ENCODE measurements at regions not wholly inside any gene's neighbourhood (a gene's known extent, or its start where the extent isn't known, plus 50 kb on each side); places are given as distances from the start of the nearest gene placed in this dataset.

GRCh38 chr3:8143186-8143585, 358.4 kb upstream of the LMCD1 start:
- Histone ChIP-seq H3K9me3 (ENCODE audit: control insufficient read depth in 5 of 5, low read length in 5 of 5) (no peaks in the 10 kb centered on the region), H3K36me3 (ENCODE audit: control insufficient read depth in 5 of 5, insufficient read depth in 5 of 5, low read length in 5 of 5) (no peaks in the 10 kb centered on the region), H3K4me3 (ENCODE audit: low read depth in 1 of 5, low read length in 5 of 5) (no peak overlapping the region), H3K27ac (ENCODE audit: low read depth, low read length) (no peak overlapping the region), H3K4me1 (ENCODE audit: control insufficient read depth in 5 of 5, insufficient read depth in 5 of 5, low read length in 5 of 5) (peaks cover 0 to 3% (median 0%) of the 10 kb centered on the region in 5 donors), H3K27me3 (ENCODE audit: control insufficient read depth in 5 of 5, insufficient read depth in 4 of 5, low read length in 5 of 5) (no peaks in the 10 kb centered on the region), H3K9ac (ENCODE audit: low read length in 5 of 5) (no peak overlapping the region)

GRCh38 chr3:8145661-8146060, 356.0 kb upstream of the LMCD1 start:
- no peak overlapping the region for H3K4me3 ChIP-seq (ENCODE audit: low read depth in 1 of 5, low read length in 5 of 5)
- H3K27me3 ChIP-seq (ENCODE audit: control insufficient read depth in 5 of 5, insufficient read depth in 4 of 5, low read length in 5 of 5): no peaks in the 10 kb centered on the region
- H3K9ac ChIP-seq (ENCODE audit: low read length in 5 of 5): no peak overlapping the region

GRCh38 chr3:8147711-8148110, 353.9 kb upstream of the LMCD1 start:
- no peak overlapping the region for H3K9ac ChIP-seq (ENCODE audit: low read length in 5 of 5)
- no peak overlapping the region for H3K4me3 ChIP-seq (ENCODE audit: low read depth in 1 of 5, low read length in 5 of 5)

More at GRCh38 chr3:8145661-8146060, 356.0 kb upstream of the LMCD1 start:
- H3K36me3 ChIP-seq (ENCODE audit: control insufficient read depth in 5 of 5, insufficient read depth in 5 of 5, low read length in 5 of 5): no peaks in the 10 kb centered on the region
- peaks cover 0 to 3% (median 0%) of the 10 kb centered on the region in 5 donors for H3K4me1 ChIP-seq (ENCODE audit: control insufficient read depth in 5 of 5, insufficient read depth in 5 of 5, low read length in 5 of 5)
- no peaks in the 10 kb centered on the region for H3K9me3 ChIP-seq (ENCODE audit: control insufficient read depth in 5 of 5, low read length in 5 of 5)
- no peak overlapping the region for H3K27ac ChIP-seq (ENCODE audit: low read depth, low read length)

GRCh38 chr3:8152821-8153418, 348.7 kb upstream of the LMCD1 start:
- Histone ChIP-seq H3K9ac (ENCODE audit: low read length in 5 of 5) (no peak overlapping the region), H3K27me3 (ENCODE audit: control insufficient read depth in 5 of 5, insufficient read depth in 4 of 5, low read length in 5 of 5) (no peaks in the 10 kb centered on the region), H3K36me3 (ENCODE audit: control insufficient read depth in 5 of 5, insufficient read depth in 5 of 5, low read length in 5 of 5) (no peaks in the 10 kb centered on the region), H3K27ac (ENCODE audit: low read depth, low read length) (no peak overlapping the region), H3K9me3 (ENCODE audit: control insufficient read depth in 5 of 5, low read length in 5 of 5) (no peaks in the 10 kb centered on the region), H3K4me3 (ENCODE audit: low read depth in 1 of 5, low read length in 5 of 5) (no peak overlapping the region), H3K4me1 (ENCODE audit: control insufficient read depth in 5 of 5, insufficient read depth in 5 of 5, low read length in 5 of 5) (peaks cover 0 to 4% (median 0%) of the 10 kb centered on the region in 5 donors)

More at GRCh38 chr3:8147711-8148110, 353.9 kb upstream of the LMCD1 start:
- H3K27ac ChIP-seq (ENCODE audit: low read depth, low read length): no peak overlapping the region
- H3K9me3 ChIP-seq (ENCODE audit: control insufficient read depth in 5 of 5, low read length in 5 of 5): no peaks in the 10 kb centered on the region
- H3K4me1 ChIP-seq (ENCODE audit: control insufficient read depth in 5 of 5, insufficient read depth in 5 of 5, low read length in 5 of 5): peaks cover 0 to 3% (median 0%) of the 10 kb centered on the region in 5 donors
- H3K36me3 ChIP-seq (ENCODE audit: control insufficient read depth in 5 of 5, insufficient read depth in 5 of 5, low read length in 5 of 5): no peaks in the 10 kb centered on the region
- H3K27me3 ChIP-seq (ENCODE audit: control insufficient read depth in 5 of 5, insufficient read depth in 4 of 5, low read length in 5 of 5): no peaks in the 10 kb centered on the region

DNA sequence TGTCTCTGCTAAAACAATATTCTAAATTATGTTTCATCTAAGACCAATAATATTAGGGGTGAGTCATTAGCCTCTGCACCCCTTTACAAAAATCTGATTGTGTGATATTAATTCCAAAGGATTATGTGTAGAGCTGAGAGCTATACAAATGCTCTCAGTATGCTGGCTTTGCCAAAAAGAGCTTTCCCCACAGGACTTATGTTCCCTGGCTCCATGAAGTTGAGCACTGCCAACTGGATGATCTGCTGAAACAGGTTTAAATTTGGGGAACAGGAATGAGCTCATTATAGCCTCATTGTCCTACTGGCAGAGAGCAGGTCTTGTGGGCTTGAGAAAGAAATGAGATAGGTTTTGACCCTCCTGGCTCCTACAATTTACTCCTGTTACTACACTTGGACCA, 347.8 kb upstream of the LMCD1 start:
- peaks cover 0 to 3% (median 0%) of the 10 kb centered on the region in 5 donors for H3K4me1 ChIP-seq (ENCODE audit: control insufficient read depth in 5 of 5, insufficient read depth in 5 of 5, low read length in 5 of 5)
- H3K4me3 ChIP-seq (ENCODE audit: low read depth in 1 of 5, low read length in 5 of 5): no peak overlapping the region
- H3K36me3 ChIP-seq (ENCODE audit: control insufficient read depth in 5 of 5, insufficient read depth in 5 of 5, low read length in 5 of 5): no peaks in the 10 kb centered on the region
- H3K9me3 ChIP-seq (ENCODE audit: control insufficient read depth in 5 of 5, low read length in 5 of 5): no peaks in the 10 kb centered on the region
- no peak overlapping the region for H3K27ac ChIP-seq (ENCODE audit: low read depth, low read length)
- no peak overlapping the region for H3K9ac ChIP-seq (ENCODE audit: low read length in 5 of 5)
- H3K27me3 ChIP-seq (ENCODE audit: control insufficient read depth in 5 of 5, insufficient read depth in 4 of 5, low read length in 5 of 5): no peaks in the 10 kb centered on the region

DNA sequence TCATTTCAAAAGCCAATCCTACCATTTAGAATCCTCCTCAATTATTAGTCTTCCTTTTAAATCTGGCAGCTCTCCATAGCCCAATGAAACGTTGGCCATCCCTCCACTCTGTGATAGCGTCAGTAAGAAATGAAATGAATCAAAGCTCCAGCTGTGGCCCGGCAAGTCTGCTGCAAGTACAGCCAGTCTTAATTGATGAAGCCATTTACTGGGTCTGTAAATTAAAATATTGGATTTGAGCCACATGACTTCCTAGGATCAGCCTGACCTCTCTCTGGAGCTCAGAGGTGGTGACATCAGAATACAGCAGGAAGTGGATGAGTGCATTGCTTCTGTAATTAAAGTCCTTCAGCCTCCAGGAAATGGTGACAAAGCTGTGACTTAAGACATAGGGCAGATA, 347.0 kb upstream of the LMCD1 start:
- Histone ChIP-seq H3K4me1 (ENCODE audit: control insufficient read depth in 5 of 5, insufficient read depth in 5 of 5, low read length in 5 of 5) (peaks cover 0 to 3% (median 0%) of the 10 kb centered on the region in 5 donors), H3K9ac (ENCODE audit: low read length in 5 of 5) (no peak overlapping the region), H3K9me3 (ENCODE audit: control insufficient read depth in 5 of 5, low read length in 5 of 5) (no peaks in the 10 kb centered on the region), H3K36me3 (ENCODE audit: control insufficient read depth in 5 of 5, insufficient read depth in 5 of 5, low read length in 5 of 5) (no peaks in the 10 kb centered on the region), H3K27me3 (ENCODE audit: control insufficient read depth in 5 of 5, insufficient read depth in 4 of 5, low read length in 5 of 5) (no peaks in the 10 kb centered on the region), H3K4me3 (ENCODE audit: low read depth in 1 of 5, low read length in 5 of 5) (no peak overlapping the region), H3K27ac (ENCODE audit: low read depth, low read length) (no peak overlapping the region)

DNA sequence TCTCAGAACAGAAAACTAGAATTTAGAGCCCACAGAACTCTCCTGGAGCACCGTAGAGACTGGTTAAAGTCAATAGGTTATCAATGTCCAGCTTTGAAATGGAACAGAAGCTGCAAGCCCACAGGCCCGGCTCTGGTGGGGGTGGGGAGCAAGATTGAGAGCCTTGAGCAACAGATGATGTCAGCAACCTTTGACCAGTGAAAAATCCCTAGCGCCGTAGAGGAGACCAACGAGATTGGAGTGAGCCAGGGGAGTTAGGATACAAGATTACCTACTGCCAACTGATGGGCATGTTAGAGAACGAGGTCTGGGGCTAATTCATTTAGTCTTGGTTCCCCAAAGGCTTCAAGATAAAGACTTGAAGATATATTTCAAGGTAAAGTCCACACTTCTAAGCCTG, 345.5 kb upstream of the LMCD1 start:
- Histone ChIP-seq H3K27ac (ENCODE audit: low read depth, low read length) (no peak overlapping the region), H3K9ac (ENCODE audit: low read length in 5 of 5) (no peak overlapping the region), H3K9me3 (ENCODE audit: control insufficient read depth in 5 of 5, low read length in 5 of 5) (no peaks in the 10 kb centered on the region), H3K36me3 (ENCODE audit: control insufficient read depth in 5 of 5, insufficient read depth in 5 of 5, low read length in 5 of 5) (no peaks in the 10 kb centered on the region), H3K27me3 (ENCODE audit: control insufficient read depth in 5 of 5, insufficient read depth in 4 of 5, low read length in 5 of 5) (no peaks in the 10 kb centered on the region), H3K4me3 (ENCODE audit: low read depth in 1 of 5, low read length in 5 of 5) (no peak overlapping the region), H3K4me1 (ENCODE audit: control insufficient read depth in 5 of 5, insufficient read depth in 5 of 5, low read length in 5 of 5) (peaks cover 0 to 3% (median 0%) of the 10 kb centered on the region in 5 donors)

DNA sequence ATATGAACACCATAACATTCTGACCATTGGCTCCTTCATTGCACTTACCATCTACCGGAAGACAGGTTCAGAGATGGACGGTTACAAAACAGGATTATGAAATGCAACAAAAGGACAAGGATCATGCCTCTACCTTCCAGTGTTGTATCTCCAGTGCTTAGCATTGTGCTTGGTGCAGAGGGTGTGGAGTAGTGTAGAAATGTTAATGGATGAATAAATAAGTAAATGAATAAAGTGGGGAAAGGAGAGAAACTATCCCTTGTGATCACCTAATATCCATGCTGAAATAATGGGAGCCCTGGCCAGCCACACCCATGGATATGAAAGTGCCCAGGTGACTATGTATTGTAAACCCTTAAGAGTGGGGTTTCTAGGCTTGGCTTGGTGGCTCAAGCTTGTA, 344.8 kb upstream of the LMCD1 start:
- Histone ChIP-seq H3K27ac (ENCODE audit: low read depth, low read length) (no peak overlapping the region), H3K27me3 (ENCODE audit: control insufficient read depth in 5 of 5, insufficient read depth in 4 of 5, low read length in 5 of 5) (no peaks in the 10 kb centered on the region), H3K9me3 (ENCODE audit: control insufficient read depth in 5 of 5, low read length in 5 of 5) (no peaks in the 10 kb centered on the region), H3K4me3 (ENCODE audit: low read depth in 1 of 5, low read length in 5 of 5) (no peak overlapping the region), H3K9ac (ENCODE audit: low read length in 5 of 5) (no peak overlapping the region), H3K36me3 (ENCODE audit: control insufficient read depth in 5 of 5, insufficient read depth in 5 of 5, low read length in 5 of 5) (no peaks in the 10 kb centered on the region), H3K4me1 (ENCODE audit: control insufficient read depth in 5 of 5, insufficient read depth in 5 of 5, low read length in 5 of 5) (peaks cover 0 to 3% (median 0%) of the 10 kb centered on the region in 5 donors)

DNA sequence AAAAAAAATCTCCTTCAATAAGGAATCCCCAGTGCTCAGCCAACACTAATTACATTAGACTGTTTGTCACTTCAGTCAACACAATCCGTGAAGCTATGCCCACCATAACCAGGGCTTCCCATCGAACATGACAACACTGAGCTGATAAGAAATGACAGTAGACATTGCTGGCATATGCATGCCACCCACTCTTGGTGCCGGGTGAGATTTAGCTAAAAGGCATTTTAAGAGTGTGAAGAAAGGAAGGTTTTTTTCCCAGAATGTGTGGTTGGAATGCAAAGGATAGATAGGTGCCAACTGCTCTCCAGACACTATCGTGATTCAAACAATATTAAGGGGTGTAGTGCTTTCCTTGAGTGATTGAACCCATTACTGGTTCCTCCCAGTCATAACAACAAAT, 344.0 kb upstream of the LMCD1 start:
- Histone ChIP-seq H3K4me3 (ENCODE audit: low read depth in 1 of 5, low read length in 5 of 5) (no peak overlapping the region), H3K27me3 (ENCODE audit: control insufficient read depth in 5 of 5, insufficient read depth in 4 of 5, low read length in 5 of 5) (no peaks in the 10 kb centered on the region), H3K27ac (ENCODE audit: low read depth, low read length) (no peak overlapping the region), H3K4me1 (ENCODE audit: control insufficient read depth in 5 of 5, insufficient read depth in 5 of 5, low read length in 5 of 5) (peaks cover 0 to 3% (median 0%) of the 10 kb centered on the region in 5 donors), H3K9me3 (ENCODE audit: control insufficient read depth in 5 of 5, low read length in 5 of 5) (no peaks in the 10 kb centered on the region), H3K9ac (ENCODE audit: low read length in 5 of 5) (no peak overlapping the region), H3K36me3 (ENCODE audit: control insufficient read depth in 5 of 5, insufficient read depth in 5 of 5, low read length in 5 of 5) (no peaks in the 10 kb centered on the region)

DNA sequence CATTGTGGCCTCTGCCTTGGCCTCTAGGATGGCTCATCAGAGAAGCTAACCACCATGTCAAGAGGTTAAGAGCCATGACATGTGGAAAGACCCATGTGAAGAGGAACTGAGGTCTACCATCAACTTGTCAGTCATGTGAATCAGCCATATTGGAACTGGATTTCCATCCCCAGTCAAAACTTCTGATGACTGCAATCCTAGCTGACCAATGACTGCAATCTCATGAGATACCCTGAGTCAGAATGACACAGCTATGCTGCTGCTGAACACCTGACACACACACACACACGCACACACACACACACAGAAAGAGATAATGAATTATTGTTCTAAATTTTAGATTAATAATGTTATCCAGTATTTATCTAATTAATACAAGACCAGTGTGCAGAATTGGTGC, 337.5 kb upstream of the LMCD1 start:
- H3K27me3 ChIP-seq (ENCODE audit: control insufficient read depth in 5 of 5, insufficient read depth in 4 of 5, low read length in 5 of 5): no peaks in the 10 kb centered on the region
- H3K9ac ChIP-seq (ENCODE audit: low read length in 5 of 5): no peak overlapping the region
- H3K4me3 ChIP-seq (ENCODE audit: low read depth in 1 of 5, low read length in 5 of 5): no peak overlapping the region
- H3K4me1 ChIP-seq (ENCODE audit: control insufficient read depth in 5 of 5, insufficient read depth in 5 of 5, low read length in 5 of 5): no peaks in the 10 kb centered on the region
- no peaks in the 10 kb centered on the region for H3K36me3 ChIP-seq (ENCODE audit: control insufficient read depth in 5 of 5, insufficient read depth in 5 of 5, low read length in 5 of 5)
- no peak overlapping the region for H3K27ac ChIP-seq (ENCODE audit: low read depth, low read length)
- peaks cover 0 to 7% (median 4%) of the 10 kb centered on the region in 5 donors for H3K9me3 ChIP-seq (ENCODE audit: control insufficient read depth in 5 of 5, low read length in 5 of 5)

Data from subcutaneous abdominal adipose tissue (tissue), 5 donors.